ENCODE measurements at regions not wholly inside any gene's neighbourhood (a gene's known extent, or its start where the extent isn't known, plus 50 kb on each side); places are given as distances from the start of the nearest gene placed in this dataset.

DNA sequence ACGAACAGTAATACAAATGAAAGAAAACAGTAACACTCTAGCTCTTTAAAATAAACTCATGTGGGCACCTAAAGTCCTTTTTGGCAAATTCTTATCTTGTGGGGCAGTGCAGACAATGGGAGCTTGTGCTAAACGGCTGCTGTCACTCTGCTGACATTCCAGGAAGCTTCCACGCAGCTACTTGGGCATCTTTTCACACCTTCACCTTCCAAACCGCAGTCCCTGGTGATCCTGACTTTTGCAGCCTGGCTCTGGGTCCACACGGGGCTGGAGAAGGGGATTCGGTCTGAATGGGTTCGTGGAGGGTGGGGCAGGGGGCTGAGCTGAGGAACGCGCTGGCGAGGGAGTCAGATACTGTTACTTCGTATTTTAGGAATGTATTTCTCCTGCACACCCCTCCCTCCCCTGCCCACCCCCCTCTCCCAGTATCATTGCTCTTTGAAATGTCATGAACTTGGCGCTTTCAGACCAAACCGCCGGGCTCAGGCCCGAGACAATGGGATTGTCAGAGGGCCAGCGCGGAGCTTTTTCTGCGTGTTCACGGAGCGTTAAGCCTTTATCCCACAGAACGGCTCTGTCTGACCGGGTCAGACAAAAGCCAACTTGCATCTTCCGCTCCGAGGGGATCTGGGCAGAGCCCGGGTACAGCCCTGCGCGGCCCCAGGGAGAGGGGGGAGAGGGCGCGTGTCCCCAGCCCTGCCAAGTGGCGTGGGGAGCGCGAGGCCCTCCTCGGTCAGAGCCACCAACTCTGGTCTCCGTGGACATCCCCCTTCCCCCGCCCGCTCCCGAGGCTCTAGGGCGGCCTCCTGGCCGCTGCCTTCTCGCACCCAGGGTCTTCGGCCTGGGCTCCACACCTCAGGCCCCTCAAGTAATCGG lies 76.7 kb upstream of the EN2 start:
- H3K4me3 ChIP-seq, result peak overlapping the region in 1 of 2 donors; percentile 16
- 3% methylated on average over 39 of the region's 42 CpGs for WGBS
- peaks cover 41% of the 10 kb centered on the region for H3K27me3 ChIP-seq (replicated peaks; ENCODE audit: insufficient read depth)
- no peaks in the 10 kb centered on the region for H3K9me3 ChIP-seq
- no peaks in the 10 kb centered on the region for H3K36me3 ChIP-seq
- peaks cover 12% of the 10 kb centered on the region for H3K4me1 ChIP-seq (replicated peaks)
- intact Hi-C loops (cut with DNase I), result no loop called here
- no peak for DNase-seq (ENCODE audit: low spot score)
- H3K27ac ChIP-seq, result no peak overlapping the region
- TF ChIP-seq CTCF (IDR thresholded peaks at IDR 0.05), result no peak
- no peak for TF ChIP-seq POLR2A (IDR thresholded peaks at IDR 0.05)
- no peak for TF ChIP-seq POLR2AphosphoS5 (IDR thresholded peaks at IDR 0.05)

- intact Hi-C loops (cut with DNase I), result no loop called here
- TF ChIP-seq POLR2AphosphoS5 (IDR thresholded peaks at IDR 0.05), result no peak
- TF ChIP-seq POLR2A (IDR thresholded peaks at IDR 0.05), result no peak
- no peak for TF ChIP-seq CTCF (IDR thresholded peaks at IDR 0.05)
- H3K4me1 ChIP-seq (replicated peaks), result peaks cover 12% of the 10 kb centered on the region
- H3K4me3 ChIP-seq, result peak overlapping the region in 1 of 2 donors; percentile 16
- H3K27ac ChIP-seq, result no peak overlapping the region
- WGBS, result 2% methylated on average over 44 of the region's 75 CpGs
- DNase-seq (ENCODE audit: low spot score), result no peak
- H3K9me3 ChIP-seq, result no peaks in the 10 kb centered on the region
- H3K27me3 ChIP-seq (replicated peaks; ENCODE audit: insufficient read depth), result peaks cover 39% of the 10 kb centered on the region
- no peaks in the 10 kb centered on the region for H3K36me3 ChIP-seq
These were observed 75.8 kb upstream of the EN2 start for GRCh38 chr7:155381852-155382801.

DNA sequence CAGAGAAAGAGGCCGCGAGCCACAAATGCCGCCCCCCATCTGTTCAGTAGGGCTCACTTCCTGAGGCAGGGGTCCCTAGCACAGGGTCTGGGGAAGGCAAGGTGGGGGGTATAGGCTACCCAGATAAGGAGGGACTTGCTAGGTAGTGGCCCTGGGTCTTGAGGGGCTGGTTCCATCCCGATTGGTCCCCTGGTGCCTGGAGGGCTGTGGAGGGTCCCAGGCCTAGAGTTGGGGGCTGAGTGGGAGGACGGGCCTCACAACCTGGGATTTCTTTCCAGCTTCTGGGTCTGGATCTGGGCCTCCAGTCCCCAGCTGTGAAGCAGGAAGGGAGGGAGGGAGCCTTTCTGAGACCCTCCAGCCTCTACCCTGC lies 75.1 kb upstream of the EN2 start:
- Histone ChIP-seq H3K4me3 (no peak overlapping the region), H3K27ac (no peak overlapping the region), H3K36me3 (no peaks in the 10 kb centered on the region), H3K4me1 (replicated peaks) (peaks cover 12% of the 10 kb centered on the region), H3K9me3 (no peaks in the 10 kb centered on the region), H3K27me3 (replicated peaks; ENCODE audit: insufficient read depth) (peaks cover 41% of the 10 kb centered on the region)
- no peak for DNase-seq (ENCODE audit: low spot score)
- 36% methylated on average over 5 of the region's 5 CpGs for WGBS
- TF ChIP-seq CTCF (IDR thresholded peaks at IDR 0.05) (no peak), POLR2A (IDR thresholded peaks at IDR 0.05) (no peak), POLR2AphosphoS5 (IDR thresholded peaks at IDR 0.05) (no peak)
- intact Hi-C loops (cut with DNase I), result no loop called here

DNA sequence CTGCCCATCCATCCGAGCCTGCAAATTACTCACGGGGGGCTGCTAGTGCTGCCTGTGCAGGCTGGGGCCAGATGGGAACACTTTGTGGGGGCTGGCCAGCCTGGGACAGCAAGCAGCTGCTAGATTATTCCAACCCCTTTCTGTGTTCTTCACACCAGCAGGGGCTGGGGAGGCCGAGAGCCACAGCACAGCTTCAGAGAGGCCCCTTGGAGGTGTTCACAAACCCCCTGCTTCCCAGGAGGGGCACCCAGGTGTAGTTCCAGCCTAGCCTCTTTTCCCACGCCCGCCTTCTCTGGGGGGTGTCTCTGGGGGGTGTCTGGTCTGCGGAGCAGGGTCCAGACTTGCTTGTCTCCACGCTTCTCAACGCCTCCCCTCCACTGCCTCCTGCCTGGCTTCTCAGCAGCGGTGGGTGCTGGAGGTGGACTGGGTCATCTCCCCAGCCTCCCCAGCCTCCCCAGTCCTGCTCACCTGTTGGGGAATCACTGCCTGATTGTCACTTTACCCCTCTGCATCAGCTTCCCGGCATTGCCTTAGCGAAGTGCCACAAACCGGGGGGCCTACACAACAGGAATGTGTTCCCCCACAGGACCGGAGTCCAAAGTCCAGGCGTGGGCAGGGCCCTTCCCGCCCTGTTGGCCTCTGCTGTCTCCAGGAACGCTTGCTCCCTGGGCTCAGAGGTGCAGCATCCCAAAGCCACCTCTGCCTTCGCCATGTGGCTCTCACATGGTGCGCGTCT lies 74.0 kb upstream of the EN2 start:
- WGBS, result 85% methylated on average over 19 of the region's 19 CpGs
- no peak for TF ChIP-seq POLR2AphosphoS5 (IDR thresholded peaks at IDR 0.05)
- no peak for TF ChIP-seq CTCF (IDR thresholded peaks at IDR 0.05)
- DNase-seq (ENCODE audit: low spot score), result no peak
- Histone ChIP-seq H3K4me3 (no peak overlapping the region), H3K27ac (no peak overlapping the region), H3K36me3 (no peaks in the 10 kb centered on the region), H3K4me1 (replicated peaks) (peaks cover 12% of the 10 kb centered on the region), H3K27me3 (replicated peaks; ENCODE audit: insufficient read depth) (peaks cover 38% of the 10 kb centered on the region), H3K9me3 (no peaks in the 10 kb centered on the region)
- intact Hi-C loops (cut with DNase I), result no loop called here

All from prostate gland (tissue), 2 donors.